Fibroblast of lung (primary cell): ENCODE measurements at regions not wholly inside any gene's neighbourhood (a gene's known extent, or its start where the extent isn't known, plus 50 kb on each side); places are given as distances from the start of the nearest gene placed in this dataset.
A peak's percentile ranks its signal among the peaks of the same experiment; 100 is the strongest.

ENCODE experiments used
- DNase-seq, 2 donors: peaks; one replicate each; pipeline versions ENCODE4 v3.0.0 to v3.0.0-alpha.2; 2010; ENCODE audit warnings: low read depth in 2 of 2
- H2AFZ ChIP-seq: 2 replicates; pipeline ENCODE4 v1.5.1; 2012; ENCODE audit warnings: low read length, control low read depth, inconsistent platforms
- H3K27ac ChIP-seq: 2 replicates; pipeline ENCODE4 v1.5.1; 2011; ENCODE audit warnings: low read length, control low read depth; ENCODE audit not compliant: insufficient read depth
- H3K27me3 ChIP-seq: 2 replicates; pipeline ENCODE4 v1.5.1; 2011; ENCODE audit warnings: mild to moderate bottlenecking, low read length; ENCODE audit not compliant: control insufficient read depth, insufficient read depth
- H3K36me3 ChIP-seq: 2 replicates; pipeline ENCODE4 v1.5.1; 2011; ENCODE audit warnings: low read length; ENCODE audit not compliant: control insufficient read depth, insufficient read depth
- H3K4me1 ChIP-seq: 2 replicates; pipeline ENCODE4 v1.5.1; 2011; ENCODE audit warnings: low read length; ENCODE audit not compliant: control insufficient read depth, insufficient read depth; ENCODE audit errors: extremely low read depth
- H3K4me2 ChIP-seq: 2 replicates; pipeline ENCODE4 v1.5.1; 2011; ENCODE audit warnings: low read length, control low read depth; ENCODE audit not compliant: insufficient read depth; ENCODE audit errors: extremely low read depth
- H3K4me3 ChIP-seq, 4 experiments: fragments of 200-600 bp in 1 of 4; sonication (generic) in 1 of 4; replicated peaks in 1 of 4; 2 replicates each; pipeline ENCODE4 v1.5.1; 2011 to 2016; ENCODE audit warnings: low read length in 4 of 4, low read depth in 3 of 4, mild to moderate bottlenecking in 3 of 4, control low read depth in 2 of 4, inconsistent platforms in 1 of 4, mixed read lengths in 1 of 4; ENCODE audit not compliant: insufficient read depth in 1 of 4; ENCODE audit errors: control extremely low read depth in 1 of 4
- H3K79me2 ChIP-seq: 2 replicates; pipeline ENCODE4 v1.5.1; 2012; ENCODE audit warnings: mild to moderate bottlenecking, low read length, inconsistent platforms; ENCODE audit not compliant: control insufficient read depth, insufficient read depth
- H3K9ac ChIP-seq: 2 replicates; pipeline ENCODE4 v1.5.1; 2011; ENCODE audit warnings: mild to moderate bottlenecking, low read length, control low read depth; ENCODE audit not compliant: insufficient read depth
- H3K9me3 ChIP-seq: 2 replicates; pipeline ENCODE4 v1.5.1; 2012; ENCODE audit warnings: low read depth, low read length; ENCODE audit not compliant: control insufficient read depth, insufficient read depth
- H4K20me1 ChIP-seq: 2 replicates; pipeline ENCODE4 v1.5.1; 2011; ENCODE audit warnings: low read length; ENCODE audit not compliant: control insufficient read depth, insufficient read depth; ENCODE audit errors: extremely low read depth
- CTCF ChIP-seq, 2 donors: IDR thresholded peaks in 1 of 2; conservative IDR thresholded peaks in 1 of 2; 1 replicate in 1 of 2; 2 replicates in 1 of 2; pipeline ENCODE4 v1.5.1; 2011 to 2012; ENCODE audit warnings: low read length in 2 of 2, control low read depth in 1 of 2, inconsistent platforms in 1 of 2, low read depth in 1 of 2, mild to moderate bottlenecking in 1 of 2
- EZH2 ChIP-seq: IDR thresholded peaks from 2 replicates; pipeline ENCODE4 v1.5.1; 2012; ENCODE audit warnings: low read length, control low read depth, mild to moderate bottlenecking; ENCODE audit errors: missing control alignments

GRCh38 chr7:115116773-115117715 lies 195.2 kb downstream of the MDFIC start:
- Histone ChIP-seq H3K36me3 (no peaks in the 10 kb centered on the region), H3K9me3 (no peaks in the 10 kb centered on the region), H3K79me2 (no peaks in the 10 kb centered on the region), H3K4me2 (no peak overlapping the region), H2AFZ (no peak overlapping the region), H3K4me1 (no peaks in the 10 kb centered on the region), H4K20me1 (no peaks in the 10 kb centered on the region), H3K4me3 (no peak overlapping the region), H3K27ac (no peak overlapping the region), H3K27me3 (no peaks in the 10 kb centered on the region), H3K9ac (no peak overlapping the region)
- TF ChIP-seq CTCF (conservative IDR thresholded peaks at IDR 0.05 in 1 of 2, IDR thresholded peaks at IDR 0.05 in 1 of 2; ENCODE audit: low read depth in 1 of 2, low read length in 2 of 2): no peak
- no peak for TF ChIP-seq EZH2
- DNase-seq: no peak

GRCh38 chr7:115113776-115114175 lies 191.9 kb downstream of the MDFIC start:
- Histone ChIP-seq H3K9ac (no peak overlapping the region), H2AFZ (no peak overlapping the region), H3K27me3 (no peaks in the 10 kb centered on the region), H3K4me3 (no peak overlapping the region), H3K79me2 (no peaks in the 10 kb centered on the region), H3K9me3 (no peaks in the 10 kb centered on the region), H4K20me1 (no peaks in the 10 kb centered on the region), H3K36me3 (no peaks in the 10 kb centered on the region), H3K4me1 (no peaks in the 10 kb centered on the region), H3K4me2 (no peak overlapping the region), H3K27ac (no peak overlapping the region)
- no peak for TF ChIP-seq EZH2
- TF ChIP-seq CTCF (conservative IDR thresholded peaks at IDR 0.05 in 1 of 2, IDR thresholded peaks at IDR 0.05 in 1 of 2; ENCODE audit: low read depth in 1 of 2, low read length in 2 of 2): no peak
- peak in 1 of 2 donors; percentile 7 for DNase-seq

GRCh38 chr7:115113131-115113530 lies 191.2 kb downstream of the MDFIC start:
- Histone ChIP-seq H3K4me1 (no peaks in the 10 kb centered on the region), H3K36me3 (no peaks in the 10 kb centered on the region), H3K27ac (no peak overlapping the region), H2AFZ (no peak overlapping the region), H3K4me3 (no peak overlapping the region), H3K9ac (no peak overlapping the region), H4K20me1 (no peaks in the 10 kb centered on the region), H3K9me3 (no peaks in the 10 kb centered on the region), H3K4me2 (no peak overlapping the region), H3K79me2 (no peaks in the 10 kb centered on the region), H3K27me3 (no peaks in the 10 kb centered on the region)
- TF ChIP-seq EZH2: no peak
- TF ChIP-seq CTCF (conservative IDR thresholded peaks at IDR 0.05 in 1 of 2, IDR thresholded peaks at IDR 0.05 in 1 of 2; ENCODE audit: low read depth in 1 of 2, low read length in 2 of 2): no peak
- no peak for DNase-seq
